K562 (cell line): ENCODE measurements at regions not wholly inside any gene's neighbourhood (a gene's known extent, or its start where the extent isn't known, plus 50 kb on each side); places are given as distances from the start of the nearest gene placed in this dataset.

Experiments used
- CBX8 ChIP-seq: fragments of 200-600 bp; sonication (generic); IDR thresholded peaks from 2 replicates; pipeline ENCODE4 v1.6.1; 2012; ENCODE audit warnings: borderline replicate concordance, mixed run types, low read depth, mild to moderate bottlenecking, moderate library complexity, mixed read lengths, low read length, control low read depth, inconsistent platforms; ENCODE audit not compliant: poor library complexity, severe bottlenecking; ENCODE audit errors: extremely low read depth
- FOXA1 ChIP-seq: fragments of 450-650 bp; IDR thresholded peaks from 2 replicates; pipeline ENCODE4 v1.6.1; 2016; ENCODE audit warnings: mild to moderate bottlenecking, borderline replicate concordance
- NFXL1 ChIP-seq: fragments of 450-650 bp; formaldehyde crosslinking; IDR thresholded peaks from 2 replicates; pipeline ENCODE4 v1.4.0; 2021; ENCODE audit warnings: mild to moderate bottlenecking
- RFX5 ChIP-seq: IDR thresholded peaks from 2 replicates; pipeline ENCODE4 v1.6.1; 2011; ENCODE audit warnings: low read depth, mild to moderate bottlenecking, improper control_type of control experiment, low read length
- SMARCA5 ChIP-seq: fragments of 450-650 bp; IDR thresholded peaks from 2 replicates; pipeline ENCODE4 v1.6.1; 2016
- SMC3 ChIP-seq: conservative IDR thresholded peaks from 2 replicates; pipeline ENCODE4 v1.6.1; 2011; ENCODE audit warnings: low read depth, low read length, improper control_type of control experiment; ENCODE audit not compliant: insufficient read depth
- YY1 ChIP-seq, 3 experiments: IDR thresholded peaks; 2 replicates each; pipeline ENCODE4 v1.6.1; 2011; ENCODE audit warnings: low read length in 2 of 3, mild to moderate bottlenecking in 2 of 3, moderate library complexity in 2 of 3, borderline replicate concordance in 1 of 3, control low read depth in 1 of 3, low read depth in 1 of 3; ENCODE audit not compliant: insufficient read depth in 3 of 3, insufficient replicate concordance in 2 of 3, control insufficient read depth in 1 of 3, insufficient read length in 1 of 3; ENCODE audit errors: extremely low read depth in 1 of 3
- TF ChIP-seq, protein P1 (sequence below), 3 experiments: IDR thresholded peaks in 2 of 3; conservative IDR thresholded peaks in 1 of 3; 2 replicates each; pipeline ENCODE4 v1.5.1; 2011 to 2012; ENCODE audit warnings: low read length in 3 of 3, mild to moderate bottlenecking in 3 of 3, control low read depth in 2 of 3, improper control_type of control experiment in 1 of 3, inconsistent platforms in 1 of 3, low read depth in 1 of 3, mixed read lengths in 1 of 3, moderate library complexity in 1 of 3; ENCODE audit not compliant: insufficient read depth in 2 of 3
- TF ChIP-seq, protein P2 (sequence below): sonication (generic); formaldehyde crosslinking; IDR thresholded peaks from 2 replicates; pipeline ENCODE4 v1.8.0; 2022; ENCODE audit warnings: mild to moderate bottlenecking, missing genetic modification reagents
- TF ChIP-seq, protein P3 (sequence below): sonication (generic); formaldehyde crosslinking; IDR thresholded peaks from 2 replicates; pipeline ENCODE4 v1.9.0; 2022; ENCODE audit warnings: mild to moderate bottlenecking, missing genetic modification reagents

DNA sequence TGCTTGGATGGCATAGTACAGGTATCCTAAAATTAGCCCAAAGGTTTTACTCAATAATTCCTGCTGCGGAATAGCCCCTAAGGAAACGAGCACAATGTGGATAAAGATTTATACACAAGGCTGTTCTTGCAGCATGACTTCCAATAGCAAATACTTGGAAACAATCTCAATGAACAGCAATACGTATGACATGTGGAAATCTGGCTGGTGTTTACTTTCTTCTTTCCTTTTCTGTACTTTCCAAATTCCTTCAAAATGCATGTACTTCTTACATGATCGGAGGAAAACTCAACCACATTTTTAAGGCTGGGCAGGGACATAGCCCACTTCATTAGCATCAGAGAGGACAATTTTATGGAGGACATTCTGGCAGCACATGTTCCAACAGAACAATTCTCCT lies 86.6 kb downstream of the C16orf95 start:
- TF ChIP-seq, protein P1, sequence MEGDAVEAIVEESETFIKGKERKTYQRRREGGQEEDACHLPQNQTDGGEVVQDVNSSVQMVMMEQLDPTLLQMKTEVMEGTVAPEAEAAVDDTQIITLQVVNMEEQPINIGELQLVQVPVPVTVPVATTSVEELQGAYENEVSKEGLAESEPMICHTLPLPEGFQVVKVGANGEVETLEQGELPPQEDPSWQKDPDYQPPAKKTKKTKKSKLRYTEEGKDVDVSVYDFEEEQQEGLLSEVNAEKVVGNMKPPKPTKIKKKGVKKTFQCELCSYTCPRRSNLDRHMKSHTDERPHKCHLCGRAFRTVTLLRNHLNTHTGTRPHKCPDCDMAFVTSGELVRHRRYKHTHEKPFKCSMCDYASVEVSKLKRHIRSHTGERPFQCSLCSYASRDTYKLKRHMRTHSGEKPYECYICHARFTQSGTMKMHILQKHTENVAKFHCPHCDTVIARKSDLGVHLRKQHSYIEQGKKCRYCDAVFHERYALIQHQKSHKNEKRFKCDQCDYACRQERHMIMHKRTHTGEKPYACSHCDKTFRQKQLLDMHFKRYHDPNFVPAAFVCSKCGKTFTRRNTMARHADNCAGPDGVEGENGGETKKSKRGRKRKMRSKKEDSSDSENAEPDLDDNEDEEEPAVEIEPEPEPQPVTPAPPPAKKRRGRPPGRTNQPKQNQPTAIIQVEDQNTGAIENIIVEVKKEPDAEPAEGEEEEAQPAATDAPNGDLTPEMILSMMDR (IDR thresholded peaks at IDR 0.05 in 2 of 3, conservative IDR thresholded peaks at IDR 0.05 in 1 of 3; ENCODE audit: insufficient read depth in 2 of 3, low read depth in 1 of 3, low read length in 3 of 3) = no peak
- TF ChIP-seq CBX8 = no peak
- TF ChIP-seq, protein P2, sequence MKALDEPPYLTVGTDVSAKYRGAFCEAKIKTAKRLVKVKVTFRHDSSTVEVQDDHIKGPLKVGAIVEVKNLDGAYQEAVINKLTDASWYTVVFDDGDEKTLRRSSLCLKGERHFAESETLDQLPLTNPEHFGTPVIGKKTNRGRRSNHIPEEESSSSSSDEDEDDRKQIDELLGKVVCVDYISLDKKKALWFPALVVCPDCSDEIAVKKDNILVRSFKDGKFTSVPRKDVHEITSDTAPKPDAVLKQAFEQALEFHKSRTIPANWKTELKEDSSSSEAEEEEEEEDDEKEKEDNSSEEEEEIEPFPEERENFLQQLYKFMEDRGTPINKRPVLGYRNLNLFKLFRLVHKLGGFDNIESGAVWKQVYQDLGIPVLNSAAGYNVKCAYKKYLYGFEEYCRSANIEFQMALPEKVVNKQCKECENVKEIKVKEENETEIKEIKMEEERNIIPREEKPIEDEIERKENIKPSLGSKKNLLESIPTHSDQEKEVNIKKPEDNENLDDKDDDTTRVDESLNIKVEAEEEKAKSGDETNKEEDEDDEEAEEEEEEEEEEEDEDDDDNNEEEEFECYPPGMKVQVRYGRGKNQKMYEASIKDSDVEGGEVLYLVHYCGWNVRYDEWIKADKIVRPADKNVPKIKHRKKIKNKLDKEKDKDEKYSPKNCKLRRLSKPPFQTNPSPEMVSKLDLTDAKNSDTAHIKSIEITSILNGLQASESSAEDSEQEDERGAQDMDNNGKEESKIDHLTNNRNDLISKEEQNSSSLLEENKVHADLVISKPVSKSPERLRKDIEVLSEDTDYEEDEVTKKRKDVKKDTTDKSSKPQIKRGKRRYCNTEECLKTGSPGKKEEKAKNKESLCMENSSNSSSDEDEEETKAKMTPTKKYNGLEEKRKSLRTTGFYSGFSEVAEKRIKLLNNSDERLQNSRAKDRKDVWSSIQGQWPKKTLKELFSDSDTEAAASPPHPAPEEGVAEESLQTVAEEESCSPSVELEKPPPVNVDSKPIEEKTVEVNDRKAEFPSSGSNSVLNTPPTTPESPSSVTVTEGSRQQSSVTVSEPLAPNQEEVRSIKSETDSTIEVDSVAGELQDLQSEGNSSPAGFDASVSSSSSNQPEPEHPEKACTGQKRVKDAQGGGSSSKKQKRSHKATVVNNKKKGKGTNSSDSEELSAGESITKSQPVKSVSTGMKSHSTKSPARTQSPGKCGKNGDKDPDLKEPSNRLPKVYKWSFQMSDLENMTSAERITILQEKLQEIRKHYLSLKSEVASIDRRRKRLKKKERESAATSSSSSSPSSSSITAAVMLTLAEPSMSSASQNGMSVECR (CRISPR knock-in tag) = no peak
- no peak for TF ChIP-seq SMARCA5
- TF ChIP-seq, protein P3, sequence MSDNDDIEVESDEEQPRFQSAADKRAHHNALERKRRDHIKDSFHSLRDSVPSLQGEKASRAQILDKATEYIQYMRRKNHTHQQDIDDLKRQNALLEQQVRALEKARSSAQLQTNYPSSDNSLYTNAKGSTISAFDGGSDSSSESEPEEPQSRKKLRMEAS = no peak
- no peak for TF ChIP-seq SMC3
- no peak for TF ChIP-seq FOXA1
- TF ChIP-seq RFX5 = no peak
- no peak for TF ChIP-seq YY1 (IDR thresholded peaks at IDR 0.05; ENCODE audit: borderline replicate concordance in 1 of 3, control insufficient read depth in 1 of 3, extremely low read depth in 1 of 3, insufficient read depth in 3 of 3, insufficient read length in 1 of 3, insufficient replicate concordance in 2 of 3, low read depth in 1 of 3, low read length in 2 of 3)
- TF ChIP-seq NFXL1 (CRISPR knock-in tag) = no peak
